ENCODE measurements at regions not wholly inside any gene's neighbourhood (a gene's known extent, or its start where the extent isn't known, plus 50 kb on each side); places are given as distances from the start of the nearest gene placed in this dataset.
"Not testable (repeated sequence)": the region's sequence is repeated elsewhere in the genome, so short reads cannot be mapped to it uniquely, and the experiment has no call there.

GRCh38 chr20:53884859-53885541 lies 185.4 kb downstream of the BCAS1 start:
- no peak for TF ChIP-seq CTCF (IDR thresholded peaks at IDR 0.05)
- DNase-seq (ENCODE audit: low spot score), result no peak
- Histone ChIP-seq H3K27ac (no peak overlapping the region), H3K4me3 (no peak overlapping the region)

- H3K27ac ChIP-seq, result no peak overlapping the region
- no peak overlapping the region for H3K4me3 ChIP-seq
- TF ChIP-seq CTCF (IDR thresholded peaks at IDR 0.05), result no peak
- no peak for DNase-seq (ENCODE audit: low spot score)
These were observed 187.1 kb downstream of the BCAS1 start for GRCh38 chr20:53883098-53883911.

GRCh38 chr20:53882438-53882986 lies 187.9 kb downstream of the BCAS1 start:
- H3K27ac ChIP-seq; DNase-seq (ENCODE audit: low spot score); H3K4me3 ChIP-seq: not testable (repeated sequence)

- H3K27ac ChIP-seq, result no peak overlapping the region
- H3K4me3 ChIP-seq, result no peak overlapping the region
- no peak for TF ChIP-seq CTCF (IDR thresholded peaks at IDR 0.05)
- DNase-seq (ENCODE audit: low spot score), result no peak
These were observed 189.0 kb downstream of the BCAS1 start for GRCh38 chr20:53881362-53881761.

GRCh38 chr20:53880108-53880641 lies 190.2 kb downstream of the BCAS1 start:
- no peak overlapping the region for H3K4me3 ChIP-seq

GRCh38 chr20:53879048-53879684 lies 191.2 kb downstream of the BCAS1 start:
- H3K4me3 ChIP-seq, result no peak overlapping the region
- TF ChIP-seq CTCF (IDR thresholded peaks at IDR 0.05), result no peak
- DNase-seq (ENCODE audit: low spot score), result no peak

More at GRCh38 chr20:53880108-53880641, 190.2 kb downstream of the BCAS1 start:
- DNase-seq (ENCODE audit: low spot score), result no peak
- TF ChIP-seq CTCF (IDR thresholded peaks at IDR 0.05), result no peak
- no peak overlapping the region for H3K27ac ChIP-seq

More at GRCh38 chr20:53879048-53879684, 191.2 kb downstream of the BCAS1 start:
- H3K27ac ChIP-seq, result no peak overlapping the region

Measured in coronary artery (tissue), 2 donors.